ENCODE measurements at regions not wholly inside any gene's neighbourhood (a gene's known extent, or its start where the extent isn't known, plus 50 kb on each side); places are given as distances from the start of the nearest gene placed in this dataset.

DNA sequence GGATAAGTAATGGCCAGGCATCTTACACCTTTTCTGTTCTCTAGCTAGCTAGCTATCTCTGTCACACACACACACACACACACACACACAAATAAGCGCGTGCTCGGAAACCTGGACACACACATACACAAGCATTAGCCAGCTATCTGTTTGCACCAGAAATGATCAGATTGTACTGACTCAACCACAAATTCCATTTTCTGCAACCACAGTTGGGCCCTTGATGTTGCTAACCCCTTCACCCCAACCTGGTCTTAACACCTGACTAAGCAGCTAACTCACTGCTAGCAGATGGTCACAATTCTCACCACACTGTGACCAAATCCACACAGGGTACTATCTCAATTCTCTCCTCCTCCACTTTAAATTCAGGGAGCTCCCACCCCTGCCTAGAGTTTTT lies 183.0 kb upstream of the THBS1 start:
- Mint-ChIP-seq H3K36me3 (ENCODE audit: low read depth) (no peaks in the 10 kb centered on the region), H3K4me3 (no peak overlapping the region), H3K4me1 (ENCODE audit: low read depth) (no peaks in the 10 kb centered on the region), H3K27me3 (ENCODE audit: low read depth) (peaks cover 9% of the 10 kb centered on the region), H3K27ac (no peak overlapping the region), H3K9me3 (ENCODE audit: insufficient read depth) (no peaks in the 10 kb centered on the region)
- CTCF ChIA-PET: no interaction called here
- ATAC-seq (no peak), DNase-seq (no peak)
- POLR2A ChIA-PET: no interaction called here

DNA sequence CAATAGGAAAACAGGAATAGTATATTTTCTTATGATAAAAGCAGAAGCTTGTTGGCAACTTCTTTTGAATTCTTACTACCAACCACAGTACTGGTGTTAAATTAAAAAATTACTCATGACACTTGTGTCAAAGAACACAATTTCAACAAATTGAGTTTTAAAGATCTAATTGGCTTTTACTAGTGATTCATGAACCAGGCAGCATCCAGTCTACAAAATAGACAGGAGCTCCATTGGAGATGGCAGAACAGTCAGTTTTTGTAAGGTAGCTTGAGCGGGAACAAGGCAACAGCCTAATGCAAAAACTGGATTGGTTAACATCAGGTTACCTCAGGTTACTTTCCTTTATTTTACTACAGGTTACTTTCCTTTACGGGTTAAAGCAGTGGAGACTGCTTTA lies 181.3 kb upstream of the THBS1 start:
- POLR2A ChIA-PET: no interaction called here
- CTCF ChIA-PET: no interaction called here
- Mint-ChIP-seq H3K9me3 (ENCODE audit: insufficient read depth) (no peaks in the 10 kb centered on the region), H3K4me3 (no peak overlapping the region), H3K36me3 (ENCODE audit: low read depth) (no peaks in the 10 kb centered on the region), H3K27ac (no peak overlapping the region), H3K4me1 (ENCODE audit: low read depth) (no peaks in the 10 kb centered on the region), H3K27me3 (ENCODE audit: low read depth) (peaks cover 14% of the 10 kb centered on the region)
- DNase-seq (no peak), ATAC-seq (no peak)

DNA sequence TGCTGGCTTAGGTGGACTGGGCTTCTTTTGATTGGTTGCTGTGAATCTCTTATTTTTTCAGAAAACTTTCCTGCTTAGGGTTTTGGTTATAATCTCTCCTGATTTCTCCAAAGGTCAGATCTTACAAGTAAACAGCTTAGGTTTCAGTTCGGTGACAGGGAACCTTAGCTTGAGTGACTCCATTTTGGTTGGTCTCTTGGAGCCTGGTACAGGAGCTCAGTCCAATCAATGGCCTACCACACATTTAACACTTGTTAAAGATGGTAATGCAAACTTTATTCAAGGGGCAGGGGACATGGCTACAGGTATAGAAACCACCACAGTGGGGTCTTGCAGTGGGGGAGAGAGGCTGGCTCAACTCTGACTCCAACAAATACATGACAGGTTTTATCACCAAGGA lies 180.9 kb upstream of the THBS1 start:
- POLR2A ChIA-PET: no interaction called here

DNA sequence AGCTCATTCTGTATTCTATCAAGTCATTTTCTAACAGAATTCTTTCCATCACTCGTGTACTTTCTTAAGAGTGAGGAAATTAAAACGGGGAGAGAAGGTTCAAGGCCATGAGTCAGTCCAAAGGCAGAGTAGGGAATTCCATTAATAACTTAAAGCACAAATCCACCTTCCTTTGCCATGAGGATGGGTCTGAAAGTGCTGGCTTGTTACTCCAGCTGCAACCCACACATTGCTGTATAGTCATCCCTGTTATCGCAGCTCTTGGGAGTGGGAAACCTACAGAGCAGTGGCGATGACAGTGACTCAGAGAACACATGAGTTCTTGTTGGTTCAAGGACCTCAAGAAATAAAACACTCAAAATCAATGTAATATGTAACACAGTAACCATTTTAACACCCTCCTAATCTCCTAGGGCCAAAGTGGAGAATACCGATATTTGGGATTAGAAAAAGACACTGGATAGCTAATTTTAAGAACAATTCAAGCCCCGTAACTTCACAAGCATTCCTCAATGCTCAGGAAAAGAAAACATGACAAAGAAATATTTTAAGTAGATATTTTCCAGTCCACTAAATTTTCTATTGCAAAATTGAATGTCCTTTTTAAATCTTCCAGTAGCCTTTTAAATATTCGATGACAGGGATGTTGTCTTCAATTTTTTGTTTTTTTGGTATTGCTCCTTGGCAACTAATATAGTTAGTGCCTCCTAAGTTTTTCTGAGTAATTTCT lies 179.9 kb upstream of the THBS1 start:
- no peak for ATAC-seq
- Mint-ChIP-seq H3K4me1 (ENCODE audit: low read depth) (no peaks in the 10 kb centered on the region), H3K9me3 (ENCODE audit: insufficient read depth) (no peaks in the 10 kb centered on the region), H3K27ac (no peak overlapping the region), H3K4me3 (no peak overlapping the region), H3K27me3 (ENCODE audit: low read depth) (peaks cover 17% of the 10 kb centered on the region), H3K36me3 (ENCODE audit: low read depth) (no peaks in the 10 kb centered on the region)
- no peak for DNase-seq
- POLR2A ChIA-PET: no interaction called here
- CTCF ChIA-PET: no interaction called here

More for the DNA sequence above, 180.9 kb upstream of the THBS1 start:
- no peaks in the 10 kb centered on the region for H3K4me1 Mint-ChIP-seq (ENCODE audit: low read depth)
- H3K4me3 Mint-ChIP-seq: no peak overlapping the region
- no peaks in the 10 kb centered on the region for H3K36me3 Mint-ChIP-seq (ENCODE audit: low read depth)
- peaks cover 14% of the 10 kb centered on the region for H3K27me3 Mint-ChIP-seq (ENCODE audit: low read depth)
- no peak for DNase-seq
- H3K27ac Mint-ChIP-seq: no peak overlapping the region
- no peaks in the 10 kb centered on the region for H3K9me3 Mint-ChIP-seq (ENCODE audit: insufficient read depth)
- no peak for ATAC-seq
- CTCF ChIA-PET: no interaction called here

DNA sequence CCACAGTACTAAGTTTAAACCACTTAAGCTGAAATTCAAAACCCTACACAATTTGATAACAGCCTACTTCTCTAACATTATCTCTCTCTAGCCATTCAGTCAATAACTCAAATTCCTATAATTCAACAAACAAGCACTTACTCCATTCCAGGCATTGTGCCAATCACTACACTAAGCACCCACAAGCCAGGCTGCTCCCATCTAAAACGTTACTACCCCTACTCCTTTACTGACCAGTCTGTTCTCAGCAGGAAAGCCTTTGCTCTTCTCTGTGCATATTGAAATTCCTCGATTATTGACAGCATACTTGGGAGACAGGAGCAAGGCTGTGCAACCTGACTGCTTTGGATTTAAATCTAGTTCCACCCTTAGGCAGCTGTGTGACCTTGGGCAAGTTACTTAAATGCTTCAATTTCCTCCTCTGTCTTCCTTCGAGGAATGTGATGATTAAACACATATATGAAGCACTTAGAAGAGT lies 177.2 kb upstream of the THBS1 start:
- DNase-seq (no peak), ATAC-seq (no peak)
- peaks cover 23% of the 10 kb centered on the region for H3K27me3 Mint-ChIP-seq (ENCODE audit: low read depth)
- no peaks in the 10 kb centered on the region for H3K9me3 Mint-ChIP-seq (ENCODE audit: insufficient read depth)
- ChIA-PET POLR2A (no interaction called here), CTCF (interaction anchor here (0.9 kb wide), 1 partner anchor 963 kb away, joined by 3 read pairs; no protein-coding TSS in a partner anchor)
- H3K27ac Mint-ChIP-seq: no peak overlapping the region
- no peaks in the 10 kb centered on the region for H3K4me1 Mint-ChIP-seq (ENCODE audit: low read depth)
- H3K4me3 Mint-ChIP-seq: no peak overlapping the region
- no peaks in the 10 kb centered on the region for H3K36me3 Mint-ChIP-seq (ENCODE audit: low read depth)

DNA sequence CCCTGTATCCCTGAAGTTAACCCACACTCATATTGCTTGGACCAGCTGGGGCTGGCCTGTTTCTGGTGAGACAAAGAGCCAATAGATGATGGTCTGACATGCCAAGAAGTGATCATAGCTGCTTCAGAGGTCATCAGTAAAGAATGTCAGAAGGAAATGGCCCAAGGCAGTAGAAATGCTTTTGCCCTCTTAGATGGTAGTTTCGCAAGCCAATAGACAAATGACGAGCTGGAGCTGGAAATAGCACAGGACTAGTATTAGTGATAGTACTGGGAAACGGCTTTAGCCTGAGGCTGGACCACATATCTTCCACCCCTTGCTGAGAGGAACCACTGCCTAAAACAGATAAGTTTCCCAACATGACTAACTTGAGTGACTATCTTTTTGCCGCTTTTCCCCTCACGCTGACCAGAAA lies 176.1 kb upstream of the THBS1 start:
- no peaks in the 10 kb centered on the region for H3K4me1 Mint-ChIP-seq (ENCODE audit: low read depth)
- ATAC-seq: no peak
- ChIA-PET POLR2A (no interaction called here), CTCF (no interaction called here)
- no peak overlapping the region for H3K27ac Mint-ChIP-seq
- no peak overlapping the region for H3K4me3 Mint-ChIP-seq
- DNase-seq: no peak
- H3K36me3 Mint-ChIP-seq (ENCODE audit: low read depth): no peaks in the 10 kb centered on the region
- H3K27me3 Mint-ChIP-seq (ENCODE audit: low read depth): peaks cover 25% of the 10 kb centered on the region
- no peaks in the 10 kb centered on the region for H3K9me3 Mint-ChIP-seq (ENCODE audit: insufficient read depth)

DNA sequence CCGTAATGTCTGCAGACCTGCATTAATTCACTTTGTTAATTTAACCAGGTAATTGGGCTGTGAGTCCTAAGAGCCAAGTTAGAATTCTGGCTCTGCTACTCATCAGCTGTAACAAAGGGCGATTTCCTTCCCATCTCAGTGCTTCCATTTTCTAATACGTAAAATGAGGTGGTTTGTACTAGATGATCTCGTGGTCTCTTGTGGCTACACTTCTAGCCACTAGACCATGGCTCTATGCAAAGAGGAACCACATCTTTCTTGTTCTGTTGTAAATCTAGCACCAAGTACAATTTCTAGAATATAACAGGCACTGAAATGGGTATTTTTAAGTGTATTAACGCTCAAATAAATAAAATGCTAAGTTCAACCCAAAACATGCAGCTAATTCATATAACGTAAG lies 174.4 kb upstream of the THBS1 start:
- no peak for DNase-seq
- Mint-ChIP-seq H3K9me3 (ENCODE audit: insufficient read depth) (no peaks in the 10 kb centered on the region), H3K27me3 (ENCODE audit: low read depth) (peaks cover 34% of the 10 kb centered on the region), H3K4me1 (ENCODE audit: low read depth) (peaks cover 5% of the 10 kb centered on the region), H3K4me3 (no peak overlapping the region), H3K36me3 (ENCODE audit: low read depth) (no peaks in the 10 kb centered on the region), H3K27ac (no peak overlapping the region)
- ATAC-seq: no peak
- ChIA-PET POLR2A (no interaction called here), CTCF (no interaction called here)

DNA sequence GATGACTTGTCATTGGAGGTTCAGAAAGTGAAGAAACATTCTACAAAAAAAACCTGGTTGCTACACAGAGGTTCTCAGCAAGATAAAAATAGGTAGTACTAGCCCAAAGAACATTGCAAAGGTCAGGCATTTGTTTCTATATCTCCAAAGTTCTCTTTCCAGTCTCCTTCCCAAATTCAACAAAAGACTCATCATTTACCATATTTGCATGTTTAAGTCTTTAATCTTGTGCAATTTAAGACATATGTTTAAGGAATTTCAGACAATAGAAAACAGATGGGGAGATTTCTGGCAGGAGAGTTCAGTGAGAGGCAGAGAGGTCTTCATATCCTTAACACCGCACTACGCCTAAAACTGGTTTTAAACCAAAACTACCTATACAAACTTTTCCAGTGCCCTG lies 173.8 kb upstream of the THBS1 start:
- H3K27me3 Mint-ChIP-seq (ENCODE audit: low read depth): peaks cover 39% of the 10 kb centered on the region
- no peak for ATAC-seq
- no peak overlapping the region for H3K27ac Mint-ChIP-seq
- peaks cover 11% of the 10 kb centered on the region for H3K4me1 Mint-ChIP-seq (ENCODE audit: low read depth)
- DNase-seq: no peak
- CTCF ChIA-PET: no interaction called here
- H3K4me3 Mint-ChIP-seq: no peak overlapping the region
- POLR2A ChIA-PET: no interaction called here
- H3K9me3 Mint-ChIP-seq (ENCODE audit: insufficient read depth): no peaks in the 10 kb centered on the region
- H3K36me3 Mint-ChIP-seq (ENCODE audit: low read depth): no peaks in the 10 kb centered on the region

DNA sequence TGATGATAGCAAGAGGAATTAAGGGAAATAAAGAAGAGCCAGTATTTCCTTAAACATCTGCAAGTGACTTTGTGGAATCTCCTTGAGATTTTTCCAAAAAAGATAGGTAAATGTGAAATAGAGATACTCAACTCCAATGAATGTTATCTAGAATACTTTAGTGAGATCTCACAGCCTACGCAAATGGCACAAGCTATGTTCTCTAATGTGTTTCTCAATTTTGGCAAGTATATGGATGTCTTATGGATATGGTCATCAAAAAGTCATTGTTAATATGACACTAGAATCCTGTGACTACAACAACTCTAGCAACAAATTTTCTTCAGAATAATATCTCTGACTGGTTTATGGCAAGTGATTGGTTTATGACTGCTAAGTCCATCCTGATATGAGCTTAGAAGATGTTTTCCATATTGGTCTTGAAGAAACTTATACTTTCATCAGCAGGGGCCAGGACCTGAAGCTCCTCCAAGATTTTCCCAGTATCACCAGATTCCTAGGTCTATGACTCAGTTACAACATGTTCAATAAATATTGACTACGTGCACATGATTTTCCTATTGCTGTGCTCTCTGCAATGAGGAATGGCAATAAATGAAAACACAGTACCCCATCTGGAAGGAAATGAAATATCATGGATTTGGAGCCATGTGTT lies 170.9 kb upstream of the THBS1 start:
- no peak overlapping the region for H3K4me3 Mint-ChIP-seq
- CTCF ChIA-PET: interaction anchor here (0.6 kb wide), 1 partner anchor 1519 kb away, joined by 3 read pairs; no protein-coding TSS in a partner anchor
- H3K36me3 Mint-ChIP-seq (ENCODE audit: low read depth): no peaks in the 10 kb centered on the region
- no peak overlapping the region for H3K27ac Mint-ChIP-seq
- POLR2A ChIA-PET: no interaction called here
- peaks cover 12% of the 10 kb centered on the region for H3K4me1 Mint-ChIP-seq (ENCODE audit: low read depth)
- H3K9me3 Mint-ChIP-seq (ENCODE audit: insufficient read depth): no peaks in the 10 kb centered on the region
- DNase-seq (no peak), ATAC-seq (no peak)
- H3K27me3 Mint-ChIP-seq (ENCODE audit: low read depth): peaks cover 50% of the 10 kb centered on the region

DNA sequence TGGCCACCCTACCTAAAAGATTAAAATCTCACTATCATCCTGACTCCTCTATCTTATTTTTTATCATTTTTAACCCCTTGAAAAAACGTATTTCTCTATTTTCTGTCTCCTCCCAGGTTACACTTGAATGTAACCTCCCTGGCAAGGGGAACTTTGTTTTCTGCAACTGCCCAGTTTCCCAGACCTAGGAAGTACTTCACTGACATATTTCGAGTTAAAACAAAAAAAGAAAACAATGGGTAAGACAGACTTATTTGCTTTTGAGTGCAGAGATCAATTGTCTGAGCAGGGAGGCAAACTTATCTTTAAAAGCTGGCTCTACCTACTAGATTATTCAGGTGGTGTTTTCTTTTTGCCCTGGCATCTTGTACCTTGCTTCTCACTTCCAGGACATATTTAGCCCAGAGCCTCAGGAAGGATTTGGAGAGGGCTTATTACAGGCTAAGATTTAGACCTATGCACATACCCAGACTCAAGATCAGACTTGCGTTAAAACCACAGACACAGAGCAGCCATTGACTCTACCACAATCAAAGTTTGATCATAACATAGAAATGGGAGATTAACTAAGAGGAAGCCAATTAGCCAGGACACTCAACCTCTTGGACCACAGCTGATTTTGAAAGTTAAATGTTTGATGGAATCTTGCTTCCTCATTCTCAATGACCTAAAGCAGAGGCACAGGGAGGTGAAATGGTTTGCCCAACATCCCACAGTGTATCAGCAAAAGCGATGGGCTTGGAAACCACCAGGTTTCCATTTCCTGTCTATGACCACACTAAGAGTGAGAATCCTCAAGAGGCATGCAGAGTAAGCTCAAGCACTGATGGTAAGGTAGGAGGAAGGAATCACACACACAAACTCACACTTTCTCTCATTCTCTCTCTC lies 169.5 kb upstream of the THBS1 start:
- ChIA-PET CTCF (interaction anchor here (1.3 kb wide), 1 partner anchor 169 kb away, joined by 3 read pairs; the partner anchor contains the start of gene THBS1), POLR2A (no interaction called here)
- Mint-ChIP-seq H3K4me3 (no peak overlapping the region), H3K4me1 (ENCODE audit: low read depth) (peaks cover 12% of the 10 kb centered on the region), H3K27me3 (ENCODE audit: low read depth) (peaks cover 48% of the 10 kb centered on the region), H3K9me3 (ENCODE audit: insufficient read depth) (no peaks in the 10 kb centered on the region), H3K27ac (no peak overlapping the region), H3K36me3 (ENCODE audit: low read depth) (no peaks in the 10 kb centered on the region)
- ATAC-seq: peak; percentile 47
- peak; percentile 35 for DNase-seq

DNA sequence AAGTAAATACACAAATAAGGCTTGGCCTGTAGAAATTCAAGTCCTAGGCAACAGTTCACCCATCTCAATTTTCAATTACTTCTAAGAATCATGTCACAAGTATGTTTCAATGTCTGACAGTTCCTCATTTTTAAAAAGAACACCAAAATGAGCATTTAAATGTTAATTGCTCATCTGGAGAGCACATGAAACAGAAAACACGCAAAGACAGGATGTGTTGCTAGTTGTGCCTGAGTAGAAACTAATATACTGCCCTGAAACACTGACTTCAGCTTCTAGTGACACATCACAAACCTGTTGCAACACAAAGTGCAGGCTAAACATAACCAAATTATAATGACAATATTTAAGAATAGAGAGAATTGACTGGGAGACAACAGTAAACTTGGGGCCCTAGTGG lies 167.3 kb upstream of the THBS1 start:
- no peak overlapping the region for H3K27ac Mint-ChIP-seq
- H3K4me3 Mint-ChIP-seq: no peak overlapping the region
- no peaks in the 10 kb centered on the region for H3K9me3 Mint-ChIP-seq (ENCODE audit: insufficient read depth)
- ChIA-PET CTCF (no interaction called here), POLR2A (no interaction called here)
- H3K27me3 Mint-ChIP-seq (ENCODE audit: low read depth): peaks cover 51% of the 10 kb centered on the region
- peaks cover 12% of the 10 kb centered on the region for H3K4me1 Mint-ChIP-seq (ENCODE audit: low read depth)
- no peaks in the 10 kb centered on the region for H3K36me3 Mint-ChIP-seq (ENCODE audit: low read depth)
- DNase-seq (no peak), ATAC-seq (no peak)

DNA sequence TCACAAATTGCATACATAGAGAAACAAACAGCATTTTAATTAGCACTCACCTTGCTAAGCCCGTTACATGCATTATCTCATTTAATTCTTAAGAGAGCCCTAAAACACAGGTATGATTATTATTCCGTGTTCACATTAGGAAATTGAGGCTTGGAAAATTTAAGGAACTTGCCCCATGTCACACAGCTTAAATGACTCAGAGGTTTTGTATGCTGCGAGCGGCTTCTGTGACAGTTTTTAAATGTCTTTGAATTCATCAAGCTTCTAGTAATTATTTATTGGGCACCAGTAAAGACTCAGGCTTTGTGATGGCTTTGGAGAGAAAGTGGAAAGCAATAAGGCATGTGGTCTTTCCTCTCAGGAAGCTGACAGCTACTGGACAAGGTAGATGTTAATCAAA lies 166.7 kb upstream of the THBS1 start:
- Mint-ChIP-seq H3K4me1 (ENCODE audit: low read depth) (peaks cover 12% of the 10 kb centered on the region), H3K36me3 (ENCODE audit: low read depth) (no peaks in the 10 kb centered on the region), H3K4me3 (no peak overlapping the region), H3K27ac (no peak overlapping the region), H3K27me3 (ENCODE audit: low read depth) (peaks cover 53% of the 10 kb centered on the region), H3K9me3 (ENCODE audit: insufficient read depth) (no peaks in the 10 kb centered on the region)
- CTCF ChIA-PET: no interaction called here
- POLR2A ChIA-PET: no interaction called here
- DNase-seq: no peak
- no peak for ATAC-seq
